Mesothelial cell of epicardium (in vitro differentiated cells): ENCODE measurements at regions not wholly inside any gene's neighbourhood (a gene's known extent, or its start where the extent isn't known, plus 50 kb on each side); places are given as distances from the start of the nearest gene placed in this dataset.

Experiments used
- DNase-seq, 2 experiments: peaks; one replicate each; pipeline ENCODE4 v3.0.0; 2021; ENCODE audit warnings: low spot score in 2 of 2; ENCODE audit not compliant: unreplicated experiment in 2 of 2
- H3K27ac Mint-ChIP-seq: 2 replicates; pipeline ENCODE4 v1.8.0; 2021; ENCODE audit warnings: mixed read lengths
- H3K27me3 Mint-ChIP-seq: 2 replicates; pipeline ENCODE4 v1.8.0; 2021; ENCODE audit warnings: low read depth, mixed read lengths
- H3K36me3 Mint-ChIP-seq: 2 replicates; pipeline ENCODE4 v1.8.0; 2021; ENCODE audit warnings: mixed read lengths
- H3K4me1 Mint-ChIP-seq: 2 replicates; pipeline ENCODE4 v1.8.0; 2021; ENCODE audit warnings: mixed read lengths
- H3K4me3 Mint-ChIP-seq: 2 replicates; pipeline ENCODE4 v1.8.0; 2021; ENCODE audit warnings: mild to moderate bottlenecking, moderate library complexity, mixed read lengths
- H3K9me3 Mint-ChIP-seq: 2 replicates; pipeline ENCODE4 v1.8.0; 2021; ENCODE audit warnings: mixed read lengths
- TF ChIP-seq, protein P1 (sequence below): fragments of 200-600 bp; sonication (generic); IDR thresholded peaks from one replicate; pipeline ENCODE4 v1.5.0; 2021; ENCODE audit warnings: antibody characterized with exemption; ENCODE audit not compliant: unreplicated experiment

- Mint-ChIP-seq H3K4me3 (no peak overlapping the region), H3K27me3 (no peaks in the 10 kb centered on the region), H3K4me1 (peaks cover 3% of the 10 kb centered on the region), H3K9me3 (peaks cover 22% of the 10 kb centered on the region), H3K27ac (no peak overlapping the region), H3K36me3 (no peaks in the 10 kb centered on the region)
- TF ChIP-seq, protein P1, sequence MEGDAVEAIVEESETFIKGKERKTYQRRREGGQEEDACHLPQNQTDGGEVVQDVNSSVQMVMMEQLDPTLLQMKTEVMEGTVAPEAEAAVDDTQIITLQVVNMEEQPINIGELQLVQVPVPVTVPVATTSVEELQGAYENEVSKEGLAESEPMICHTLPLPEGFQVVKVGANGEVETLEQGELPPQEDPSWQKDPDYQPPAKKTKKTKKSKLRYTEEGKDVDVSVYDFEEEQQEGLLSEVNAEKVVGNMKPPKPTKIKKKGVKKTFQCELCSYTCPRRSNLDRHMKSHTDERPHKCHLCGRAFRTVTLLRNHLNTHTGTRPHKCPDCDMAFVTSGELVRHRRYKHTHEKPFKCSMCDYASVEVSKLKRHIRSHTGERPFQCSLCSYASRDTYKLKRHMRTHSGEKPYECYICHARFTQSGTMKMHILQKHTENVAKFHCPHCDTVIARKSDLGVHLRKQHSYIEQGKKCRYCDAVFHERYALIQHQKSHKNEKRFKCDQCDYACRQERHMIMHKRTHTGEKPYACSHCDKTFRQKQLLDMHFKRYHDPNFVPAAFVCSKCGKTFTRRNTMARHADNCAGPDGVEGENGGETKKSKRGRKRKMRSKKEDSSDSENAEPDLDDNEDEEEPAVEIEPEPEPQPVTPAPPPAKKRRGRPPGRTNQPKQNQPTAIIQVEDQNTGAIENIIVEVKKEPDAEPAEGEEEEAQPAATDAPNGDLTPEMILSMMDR, result no peak
- no peak for DNase-seq
Observed at GRCh38 chr7:68581417-68581816, 1016.9 kb upstream of the AUTS2 start.

DNA sequence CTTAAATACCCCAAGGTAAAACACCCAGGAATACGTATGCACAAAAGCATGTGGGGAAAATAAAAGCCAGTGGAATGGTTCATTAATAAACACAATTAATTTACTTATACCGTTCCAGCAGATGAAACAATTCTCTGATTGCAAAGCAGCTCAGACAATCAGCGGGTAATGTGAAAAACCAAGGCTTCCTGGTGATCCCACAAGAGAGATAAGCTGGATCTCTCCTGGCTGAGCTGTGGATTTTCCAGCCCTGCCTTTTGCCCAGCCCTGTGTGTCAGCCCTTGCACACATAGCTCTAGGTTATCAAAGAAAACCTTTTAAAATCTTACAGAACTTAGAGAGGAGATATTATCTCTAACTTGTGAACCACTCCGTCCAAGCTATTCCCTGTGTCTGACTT lies 1010.7 kb upstream of the AUTS2 start:
- TF ChIP-seq, protein P1, result no peak
- no peak overlapping the region for H3K4me3 Mint-ChIP-seq
- H3K4me1 Mint-ChIP-seq, result peaks cover 17% of the 10 kb centered on the region
- peaks cover 15% of the 10 kb centered on the region for H3K9me3 Mint-ChIP-seq
- DNase-seq, result no peak
- peaks cover 6% of the 10 kb centered on the region for H3K27me3 Mint-ChIP-seq
- no peaks in the 10 kb centered on the region for H3K36me3 Mint-ChIP-seq
- H3K27ac Mint-ChIP-seq, result no peak overlapping the region

GRCh38 chr7:68601826-68602225 lies 996.4 kb upstream of the AUTS2 start:
- H3K9me3 Mint-ChIP-seq, result no peaks in the 10 kb centered on the region

GRCh38 chr7:68604541-68604940 lies 993.7 kb upstream of the AUTS2 start:
- Mint-ChIP-seq H3K4me3 (no peak overlapping the region), H3K4me1 (no peaks in the 10 kb centered on the region), H3K27ac (no peak overlapping the region), H3K36me3 (peaks cover 6% of the 10 kb centered on the region), H3K27me3 (peaks cover 9% of the 10 kb centered on the region), H3K9me3 (peaks cover 21% of the 10 kb centered on the region)
- no peak for DNase-seq
- TF ChIP-seq, protein P1, result no peak

More at GRCh38 chr7:68601826-68602225, 996.4 kb upstream of the AUTS2 start:
- no peaks in the 10 kb centered on the region for H3K4me1 Mint-ChIP-seq
- no peak overlapping the region for H3K27ac Mint-ChIP-seq
- H3K4me3 Mint-ChIP-seq, result no peak overlapping the region
- TF ChIP-seq, protein P1, result no peak
- no peaks in the 10 kb centered on the region for H3K36me3 Mint-ChIP-seq
- DNase-seq, result no peak
- peaks cover 9% of the 10 kb centered on the region for H3K27me3 Mint-ChIP-seq

GRCh38 chr7:68610701-68611100 lies 987.6 kb upstream of the AUTS2 start:
- Mint-ChIP-seq H3K27me3 (no peaks in the 10 kb centered on the region), H3K36me3 (peaks cover 7% of the 10 kb centered on the region), H3K9me3 (peaks cover 41% of the 10 kb centered on the region), H3K4me3 (no peak overlapping the region), H3K4me1 (peaks cover 12% of the 10 kb centered on the region), H3K27ac (no peak overlapping the region)
- TF ChIP-seq, protein P1, result no peak
- DNase-seq, result no peak

DNA sequence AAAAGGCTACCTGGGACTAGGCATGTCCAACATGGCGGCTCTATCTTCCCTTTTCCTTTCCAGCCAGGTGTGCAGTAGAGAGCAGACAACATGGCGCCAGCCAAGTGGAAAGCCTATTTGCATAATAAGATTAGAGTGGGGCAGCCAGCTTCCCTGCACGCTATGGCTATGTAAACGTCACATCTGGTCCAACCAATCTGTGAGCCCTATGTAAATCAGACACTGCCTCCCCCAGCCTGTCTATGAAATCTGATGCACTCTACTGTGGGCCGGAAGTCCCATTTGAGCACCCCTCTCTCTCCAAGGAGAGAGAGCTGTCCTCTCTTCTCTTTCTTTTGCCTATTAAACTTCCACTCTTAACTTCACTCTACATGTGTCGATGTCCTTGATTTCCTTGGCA lies 984.9 kb upstream of the AUTS2 start:
- peaks cover 49% of the 10 kb centered on the region for H3K9me3 Mint-ChIP-seq

More for the DNA sequence above, 984.9 kb upstream of the AUTS2 start:
- no peak for DNase-seq
- H3K27me3 Mint-ChIP-seq, result no peaks in the 10 kb centered on the region
- H3K4me1 Mint-ChIP-seq, result peaks cover 12% of the 10 kb centered on the region
- TF ChIP-seq, protein P1, result no peak
- H3K4me3 Mint-ChIP-seq, result no peak overlapping the region
- H3K36me3 Mint-ChIP-seq, result peaks cover 5% of the 10 kb centered on the region
- H3K27ac Mint-ChIP-seq, result no peak overlapping the region
